Loucy (cell line): ENCODE measurements at regions not wholly inside any gene's neighbourhood (a gene's known extent, or its start where the extent isn't known, plus 50 kb on each side); places are given as distances from the start of the nearest gene placed in this dataset.

Experiments used
- EZH2phosphoT487 ChIP-seq: fragments of 200-600 bp; IDR thresholded peaks from 2 replicates; pipeline ENCODE4 v1.6.1; 2018; ENCODE audit warnings: antibody characterized with exemption, mild to moderate bottlenecking, moderate library complexity, borderline replicate concordance
- TF ChIP-seq, protein P1 (sequence below): fragments of 200-600 bp; sonication (generic); conservative IDR thresholded peaks from 2 replicates; pipeline ENCODE4 v1.5.1; 2014; ENCODE audit warnings: mild to moderate bottlenecking, antibody characterized with exemption, low read length

DNA sequence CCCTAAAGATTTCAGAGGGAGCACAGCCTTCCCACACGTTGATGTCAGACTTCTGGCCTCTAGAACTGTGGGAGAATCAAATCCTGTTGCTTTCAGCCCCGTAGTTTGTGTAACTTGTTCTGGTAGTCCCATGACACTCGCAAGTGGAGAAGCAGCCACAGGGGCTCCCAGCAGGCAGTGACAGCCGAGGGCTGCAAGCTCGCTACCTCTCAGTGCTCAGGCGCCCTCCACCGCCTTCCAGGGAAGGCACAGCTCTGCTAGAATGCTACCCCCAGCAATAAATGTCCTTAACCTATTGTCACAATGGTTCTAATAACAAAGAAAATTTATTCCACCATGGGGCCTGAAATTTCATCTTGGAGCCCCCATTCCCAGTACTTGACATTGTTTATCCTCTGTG is 143.1 kb upstream of the ZNF236 start:
- TF ChIP-seq, protein P1, sequence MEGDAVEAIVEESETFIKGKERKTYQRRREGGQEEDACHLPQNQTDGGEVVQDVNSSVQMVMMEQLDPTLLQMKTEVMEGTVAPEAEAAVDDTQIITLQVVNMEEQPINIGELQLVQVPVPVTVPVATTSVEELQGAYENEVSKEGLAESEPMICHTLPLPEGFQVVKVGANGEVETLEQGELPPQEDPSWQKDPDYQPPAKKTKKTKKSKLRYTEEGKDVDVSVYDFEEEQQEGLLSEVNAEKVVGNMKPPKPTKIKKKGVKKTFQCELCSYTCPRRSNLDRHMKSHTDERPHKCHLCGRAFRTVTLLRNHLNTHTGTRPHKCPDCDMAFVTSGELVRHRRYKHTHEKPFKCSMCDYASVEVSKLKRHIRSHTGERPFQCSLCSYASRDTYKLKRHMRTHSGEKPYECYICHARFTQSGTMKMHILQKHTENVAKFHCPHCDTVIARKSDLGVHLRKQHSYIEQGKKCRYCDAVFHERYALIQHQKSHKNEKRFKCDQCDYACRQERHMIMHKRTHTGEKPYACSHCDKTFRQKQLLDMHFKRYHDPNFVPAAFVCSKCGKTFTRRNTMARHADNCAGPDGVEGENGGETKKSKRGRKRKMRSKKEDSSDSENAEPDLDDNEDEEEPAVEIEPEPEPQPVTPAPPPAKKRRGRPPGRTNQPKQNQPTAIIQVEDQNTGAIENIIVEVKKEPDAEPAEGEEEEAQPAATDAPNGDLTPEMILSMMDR = no peak
- TF ChIP-seq EZH2phosphoT487 = no peak
